HG03520 (cell line): ENCODE measurements at regions not wholly inside any gene's neighbourhood (a gene's known extent, or its start where the extent isn't known, plus 50 kb on each side); places are given as distances from the start of the nearest gene placed in this dataset.
A peak's percentile ranks its signal among the peaks of the same experiment; 100 is the strongest.
"Not testable (repeated sequence)": the region's sequence is repeated elsewhere in the genome, so short reads cannot be mapped to it uniquely, and the experiment has no call there.

Experiments used
- ATAC-seq: cut with Tn5 transposase; IDR thresholded peaks from one replicate; pipeline ENCODE4 v1.9.1; 2021; ENCODE audit warnings: mild to moderate bottlenecking, moderate library complexity; ENCODE audit not compliant: unreplicated experiment

- ATAC-seq = no peak
These were observed 614.0 kb upstream of the LCORL start for GRCh38 chr4:18635531-18635930.

- no peak for ATAC-seq
These were observed 610.0 kb upstream of the LCORL start for GRCh38 chr4:18631586-18631985.

GRCh38 chr4:18630218-18631110 is 608.9 kb upstream of the LCORL start:
- no peak for ATAC-seq

GRCh38 chr4:18627447-18628005 is 606.0 kb upstream of the LCORL start:
- no peak for ATAC-seq

- ATAC-seq = no peak
These were observed 605.4 kb upstream of the LCORL start for GRCh38 chr4:18626996-18627395.

GRCh38 chr4:18626366-18626765 is 604.8 kb upstream of the LCORL start:
- no peak for ATAC-seq

- no peak for ATAC-seq
These were observed 599.6 kb upstream of the LCORL start for GRCh38 chr4:18621186-18621585.

- ATAC-seq = no peak
These were observed 595.2 kb upstream of the LCORL start for GRCh38 chr4:18616720-18617119.

GRCh38 chr4:18611026-18611425 is 589.5 kb upstream of the LCORL start:
- ATAC-seq = no peak

- no peak for ATAC-seq
These were observed 587.5 kb upstream of the LCORL start for GRCh38 chr4:18608908-18609533.

- ATAC-seq = not testable (repeated sequence)
These were observed 581.1 kb upstream of the LCORL start for GRCh38 chr4:18602610-18603009.

- ATAC-seq = peak; percentile 77
These were observed 571.9 kb upstream of the LCORL start for GRCh38 chr4:18593297-18594002.

GRCh38 chr4:18582841-18583240 is 561.3 kb upstream of the LCORL start:
- no peak for ATAC-seq

GRCh38 chr4:18578307-18578706 is 556.8 kb upstream of the LCORL start:
- peak; percentile 81 for ATAC-seq

GRCh38 chr4:18572481-18572880 is 550.9 kb upstream of the LCORL start:
- ATAC-seq = no peak

GRCh38 chr4:18571301-18571761 is 549.8 kb upstream of the LCORL start:
- ATAC-seq = no peak

- no peak for ATAC-seq
These were observed 548.8 kb upstream of the LCORL start for GRCh38 chr4:18570370-18570769.

GRCh38 chr4:18568600-18568999 is 547.0 kb upstream of the LCORL start:
- ATAC-seq = no peak

- ATAC-seq = no peak
These were observed 545.6 kb upstream of the LCORL start for GRCh38 chr4:18566970-18567799.

- no peak for ATAC-seq
These were observed 537.9 kb upstream of the LCORL start for GRCh38 chr4:18559492-18559891.
